H1 (cell line): ENCODE measurements at regions not wholly inside any gene's neighbourhood (a gene's known extent, or its start where the extent isn't known, plus 50 kb on each side); places are given as distances from the start of the nearest gene placed in this dataset.

Source experiments
- MAX ChIP-seq: IDR thresholded peaks from 2 replicates; pipeline ENCODE4 v1.6.1; 2012; ENCODE audit warnings: inconsistent platforms

- TF ChIP-seq MAX = no peak
Observed at GRCh38 chr5:51495672-51496071, 112.4 kb downstream of the ISL1 start (continued).
